K562 (cell line): ENCODE measurements at regions not wholly inside any gene's neighbourhood (a gene's known extent, or its start where the extent isn't known, plus 50 kb on each side); places are given as distances from the start of the nearest gene placed in this dataset.

Source experiments
- ATAC-seq: fragments of 200-7000 bp; cut with Tn5 transposase; 3 replicates; pipeline ENCODE4 v1.9.1; 2020; ENCODE audit warnings: moderate library complexity
- BruUV-seq: library from RNA; stranded (reverse); fragments of 400-500 nt; replicated peaks from 2 replicates; lab custom pipeline; 2021; lab: Mats Ljungman, UMichigan
- CTCF ChIA-PET: fragments of 300-600 bp; formaldehyde crosslinking; extraction: SDS; loops from one replicate; lab custom pipeline; 2021; ENCODE audit warnings: low intra/inter-chr PET ratio; lab: Yijun Ruan, JAX
- POLR2A ChIA-PET: fragments of 300-600, 350-650 bp; sonication (Branson Sonifier 250); formaldehyde crosslinking; extraction: SDS; loops from one replicate; lab custom pipeline; 2021; ENCODE audit warnings: antibody characterized with exemption, inconsistent platforms; lab: Yijun Ruan, JAX
- DNase-seq, 4 experiments: peaks; one replicate each; pipeline versions ENCODE4 v3.0.0 to v3.0.0-alpha.2; 2011 to 2018; ENCODE audit warnings: low spot score in 3 of 4, mixed read lengths in 3 of 4; ENCODE audit errors: extremely low read depth in 1 of 4
- FAIRE-seq: peaks from 2 replicates; lab custom pipeline; 2011; peaks lifted over from hg19 to GRCh38; lab: Jason Lieb, UNC
- H2AFZ ChIP-seq: 2 replicates; pipeline ENCODE4 v1.6.0; 2011; ENCODE audit warnings: low read depth, low read length, control low read depth, inconsistent platforms
- H3K27ac ChIP-seq: fragments of 200-600 bp; 3 replicates; pipeline ENCODE4 v1.8.0; 2011; ENCODE audit warnings: low read depth, mild to moderate bottlenecking, control low read depth, inconsistent platforms, low read length, moderate library complexity, mixed read lengths; ENCODE audit errors: extremely low read depth
- H3K27me3 ChIP-seq, 2 experiments: fragments of 300-600 bp in 1 of 2; 2 replicates in 1 of 2; 3 replicates in 1 of 2; pipeline versions ENCODE4 v1.6.0 to v1.8.0; 2011; ENCODE audit warnings: inconsistent platforms in 2 of 2, low read length in 2 of 2, mild to moderate bottlenecking in 1 of 2, mixed read lengths in 1 of 2, moderate library complexity in 1 of 2; ENCODE audit not compliant: control insufficient read depth in 2 of 2, insufficient read depth in 2 of 2
- H3K36me3 ChIP-seq: fragments of 300-600 bp; 3 replicates; pipeline ENCODE4 v1.8.0; 2011; ENCODE audit warnings: mild to moderate bottlenecking, low read length, inconsistent platforms; ENCODE audit not compliant: control insufficient read depth, insufficient read depth
- H3K4me1 ChIP-seq, 2 experiments: fragments of 200-600 bp in 1 of 2; replicated peaks in 1 of 2; 2 replicates in 1 of 2; 3 replicates in 1 of 2; pipeline versions ENCODE4 v1.5.1 to v1.8.0; 2011; ENCODE audit warnings: inconsistent platforms in 2 of 2, low read length in 2 of 2, mild to moderate bottlenecking in 1 of 2, mixed read lengths in 1 of 2, moderate library complexity in 1 of 2; ENCODE audit not compliant: control insufficient read depth in 2 of 2, insufficient read depth in 2 of 2
- H3K4me2 ChIP-seq: 2 replicates; pipeline ENCODE4 v1.6.1; 2011; ENCODE audit warnings: low read length, control low read depth, inconsistent platforms, mixed read lengths; ENCODE audit not compliant: insufficient read depth
- H3K4me3 ChIP-seq: fragments of 200-600 bp; sonication (generic), shearing (Covaris generic); 2 replicates; pipeline ENCODE4 v1.5.1; 2016; ENCODE audit warnings: control low read depth, inconsistent platforms
- H3K79me2 ChIP-seq: fragments of 200-600 bp; 3 replicates; pipeline ENCODE4 v1.8.0; 2011; ENCODE audit warnings: low read length, inconsistent platforms; ENCODE audit not compliant: control insufficient read depth, insufficient read depth
- H3K9ac ChIP-seq, 2 experiments: 2 replicates each; pipeline versions ENCODE4 v1.6.0 to v1.6.1; 2011; ENCODE audit warnings: low read depth in 2 of 2, low read length in 2 of 2, control low read depth in 1 of 2, inconsistent platforms in 1 of 2, mild to moderate bottlenecking in 1 of 2, mixed read lengths in 1 of 2; ENCODE audit not compliant: insufficient read depth in 1 of 2
- H3K9me1 ChIP-seq: one replicate; pipeline ENCODE4 v1.6.0; 2011; ENCODE audit warnings: inconsistent platforms, mild to moderate bottlenecking, low read length, moderate library complexity; ENCODE audit not compliant: control insufficient read depth, insufficient read depth
- H3K9me3 ChIP-seq: replicated peaks from 2 replicates; pipeline ENCODE4 v1.5.1; 2011; ENCODE audit warnings: low read depth, low read length, inconsistent platforms; ENCODE audit not compliant: control insufficient read depth, insufficient read depth
- H4K20me1 ChIP-seq: replicated peaks from 2 replicates; pipeline ENCODE4 v1.6.1; 2011; ENCODE audit warnings: low read length, inconsistent platforms, mixed read lengths; ENCODE audit not compliant: control insufficient read depth, insufficient read depth
- ARHGAP35 ChIP-seq: fragments of 450-650 bp; IDR thresholded peaks from 2 replicates; pipeline ENCODE4 v1.6.1; 2018; ENCODE audit not compliant: partially characterized antibody
- CHD2 ChIP-seq: IDR thresholded peaks from 2 replicates; pipeline ENCODE4 v1.6.1; 2011; ENCODE audit warnings: low read depth, low read length
- FOXK2 ChIP-seq, 2 experiments: fragments of 450-650 bp; IDR thresholded peaks in 1 of 2; conservative IDR thresholded peaks in 1 of 2; 2 replicates each; pipeline ENCODE4 v1.6.1; 2016; ENCODE audit warnings: low read depth in 2 of 2, mild to moderate bottlenecking in 1 of 2
- HDAC2 ChIP-seq: fragments of 450-650 bp; IDR thresholded peaks from 2 replicates; pipeline ENCODE4 v1.6.1; 2016; ENCODE audit warnings: mild to moderate bottlenecking
- PML ChIP-seq: IDR thresholded peaks from 2 replicates; pipeline ENCODE4 v1.6.1; 2012; ENCODE audit warnings: low read length, inconsistent platforms
- RNF2 ChIP-seq: sonication (generic); IDR thresholded peaks from 2 replicates; pipeline ENCODE4 v1.6.1; 2016
- ZBTB34 ChIP-seq: fragments of 250-450 bp; sonication (Bioruptor Pico); IDR thresholded peaks from 2 replicates; pipeline ENCODE4 v1.8.0; 2021; ENCODE audit warnings: mild to moderate bottlenecking, moderate library complexity
- WGBS: fragments of 100-300 bp; shearing (Covaris generic); methylation state at CpG from one replicate; pipeline ENCODE4 v1.1.6; 2016; ENCODE audit warnings: low coverage, mixed read lengths; ENCODE audit not compliant: insufficient coverage; ENCODE audit errors: missing lambda C conversion rate; 5-methylcytosine and 5-hydroxymethylcytosine counted together
- in situ Hi-C: fragments of 300-500 bp; cut with MboI; formaldehyde crosslinking; loops from 4 replicates; pipeline ENCODE4 v1.15.0; 2018; ENCODE audit warnings: inconsistent platforms, mixed read lengths
- intact Hi-C: fragments of 100-400 bp; cut with micrococcal nuclease; formaldehyde crosslinking; loops from 2 replicates; pipeline ENCODE4 v1.14.2; 2022

GRCh38 chr4:115233600-115233999 lies 120.2 kb upstream of the NDST4 start:
- ChIA-PET POLR2A (no interaction called here), CTCF (no interaction called here)
- H3K4me3 ChIP-seq = no peak overlapping the region
- intact Hi-C loops = no loop called here
- no peaks in the 10 kb centered on the region for H3K4me1 ChIP-seq
- no peak for ATAC-seq
- no peak for FAIRE-seq
- H3K27me3 ChIP-seq = no peaks in the 10 kb centered on the region
- H3K9me3 ChIP-seq = no peaks in the 10 kb centered on the region; the same call in 1 of the 2 replicates
- no peaks in the 10 kb centered on the region for H4K20me1 ChIP-seq
- TF ChIP-seq ARHGAP35 (no peak), FOXK2 (conservative IDR thresholded peaks at IDR 0.05 in 1 of 2, IDR thresholded peaks at IDR 0.05 in 1 of 2; ENCODE audit: low read depth in 2 of 2) (no peak), RNF2 (no peak), CHD2 (no peak)
- H3K4me2 ChIP-seq = no peak overlapping the region
- no peaks in the 10 kb centered on the region for H3K79me2 ChIP-seq
- H3K9ac ChIP-seq = no peak overlapping the region
- no peaks in the 10 kb centered on the region for H3K9me1 ChIP-seq
- DNase-seq = no peak
- H2AFZ ChIP-seq = no peak overlapping the region
- in situ Hi-C loops = no loop called here
- no peak overlapping the region for H3K27ac ChIP-seq
- WGBS = 7% methylated on average over 2 of the region's 2 CpGs
- H3K36me3 ChIP-seq = no peaks in the 10 kb centered on the region
- BruUV-seq = no TSS peak

DNA sequence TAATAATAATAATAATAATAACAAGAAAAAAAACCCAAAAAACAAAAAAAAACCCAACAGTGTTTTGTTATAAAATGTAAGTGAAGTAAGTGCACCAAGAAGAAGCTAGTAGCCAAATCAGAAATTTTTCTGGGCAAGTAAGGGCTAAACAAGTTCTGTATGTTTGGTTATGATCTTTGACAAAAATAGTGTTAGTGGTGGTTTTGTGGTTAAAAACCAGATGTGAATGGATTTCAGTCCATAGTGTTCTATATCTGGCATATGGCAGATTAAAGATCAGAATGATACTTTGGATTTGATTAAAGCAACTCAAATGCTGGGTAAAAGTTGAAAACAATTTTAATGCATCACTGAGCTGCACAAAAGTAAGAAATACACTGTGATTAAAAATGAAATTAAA lies 116.5 kb upstream of the NDST4 start:
- no peak for FAIRE-seq
- H3K4me2 ChIP-seq = no peak overlapping the region
- H3K9ac ChIP-seq = no peak overlapping the region
- in situ Hi-C loops = no loop called here
- H3K27me3 ChIP-seq = no peaks in the 10 kb centered on the region
- TF ChIP-seq HDAC2 (no peak), PML (no peak), ZBTB34 (CRISPR knock-in tag) (no peak)
- DNase-seq = no peak
- no peak overlapping the region for H3K4me3 ChIP-seq
- CTCF ChIA-PET = no interaction called here
- H3K9me1 ChIP-seq = no peaks in the 10 kb centered on the region
- intact Hi-C loops = no loop called here
- no peak overlapping the region for H2AFZ ChIP-seq
- H3K36me3 ChIP-seq = no peaks in the 10 kb centered on the region
- no peak overlapping the region for H3K27ac ChIP-seq
- no peaks in the 10 kb centered on the region for H3K79me2 ChIP-seq
- BruUV-seq = no TSS peak
- H3K4me1 ChIP-seq = no peaks in the 10 kb centered on the region
- POLR2A ChIA-PET = no interaction called here
- no peaks in the 10 kb centered on the region for H4K20me1 ChIP-seq
- no peaks in the 10 kb centered on the region; the same call in 1 of the 2 replicates for H3K9me3 ChIP-seq
- ATAC-seq = no peak
